ENCODE measurements at regions not wholly inside any gene's neighbourhood (a gene's known extent, or its start where the extent isn't known, plus 50 kb on each side); places are given as distances from the start of the nearest gene placed in this dataset.

- TF ChIP-seq CTCF (IDR thresholded peaks at IDR 0.05; ENCODE audit: low read depth, low read length, poor library complexity, severe bottlenecking) (no peak), EZH2phosphoT487 (IDR thresholded peaks at IDR 0.05; ENCODE audit: borderline replicate concordance, low read length) (no peak)
These were observed 415.7 kb upstream of the ESRRG start for GRCh38 chr1:217138799-217139466.

Data from DOHH2 (cell line).